ENCODE measurements at regions not wholly inside any gene's neighbourhood (a gene's known extent, or its start where the extent isn't known, plus 50 kb on each side); places are given as distances from the start of the nearest gene placed in this dataset.
"Not testable (repeated sequence)": the region's sequence is repeated elsewhere in the genome, so short reads cannot be mapped to it uniquely, and the experiment has no call there.

- H3K9me3 ChIP-seq = no peaks in the 10 kb centered on the region
- no peak for DNase-seq
- no peaks in the 10 kb centered on the region for H3K36me3 ChIP-seq
- intact Hi-C loops (cut with DNase I; ENCODE audit: low total_unique reads) = no loop called here
- TF ChIP-seq POLR2A (IDR thresholded peaks at IDR 0.05) = no peak
- TF ChIP-seq, protein P1, sequence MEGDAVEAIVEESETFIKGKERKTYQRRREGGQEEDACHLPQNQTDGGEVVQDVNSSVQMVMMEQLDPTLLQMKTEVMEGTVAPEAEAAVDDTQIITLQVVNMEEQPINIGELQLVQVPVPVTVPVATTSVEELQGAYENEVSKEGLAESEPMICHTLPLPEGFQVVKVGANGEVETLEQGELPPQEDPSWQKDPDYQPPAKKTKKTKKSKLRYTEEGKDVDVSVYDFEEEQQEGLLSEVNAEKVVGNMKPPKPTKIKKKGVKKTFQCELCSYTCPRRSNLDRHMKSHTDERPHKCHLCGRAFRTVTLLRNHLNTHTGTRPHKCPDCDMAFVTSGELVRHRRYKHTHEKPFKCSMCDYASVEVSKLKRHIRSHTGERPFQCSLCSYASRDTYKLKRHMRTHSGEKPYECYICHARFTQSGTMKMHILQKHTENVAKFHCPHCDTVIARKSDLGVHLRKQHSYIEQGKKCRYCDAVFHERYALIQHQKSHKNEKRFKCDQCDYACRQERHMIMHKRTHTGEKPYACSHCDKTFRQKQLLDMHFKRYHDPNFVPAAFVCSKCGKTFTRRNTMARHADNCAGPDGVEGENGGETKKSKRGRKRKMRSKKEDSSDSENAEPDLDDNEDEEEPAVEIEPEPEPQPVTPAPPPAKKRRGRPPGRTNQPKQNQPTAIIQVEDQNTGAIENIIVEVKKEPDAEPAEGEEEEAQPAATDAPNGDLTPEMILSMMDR (IDR thresholded peaks at IDR 0.05) = no peak
- H3K27me3 ChIP-seq = no peaks in the 10 kb centered on the region
- H3K4me1 ChIP-seq = no peaks in the 10 kb centered on the region
- no peak overlapping the region for H3K4me3 ChIP-seq
- no peak overlapping the region for H3K27ac ChIP-seq
Observed at GRCh38 chr2:49309461-49309860, 155.1 kb upstream of the FSHR start.

DNA sequence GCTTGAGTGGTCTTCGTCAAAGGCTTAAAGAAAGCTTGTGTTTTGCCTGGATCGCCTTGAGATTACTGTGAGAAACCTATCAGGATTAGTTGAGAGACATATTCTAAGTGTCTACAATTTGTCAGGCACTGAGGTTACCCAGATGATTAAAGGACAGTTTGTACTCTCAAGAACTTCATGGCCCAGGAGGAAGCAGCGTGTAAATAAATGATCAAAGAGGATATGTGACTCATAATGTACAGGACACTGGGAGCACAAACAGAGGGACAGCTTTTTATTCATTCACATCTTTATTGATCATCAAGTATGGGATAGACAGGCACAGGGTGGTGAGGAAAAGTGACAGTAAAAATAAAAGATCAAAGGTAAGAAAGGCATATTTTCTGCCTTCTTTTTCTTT, 152.6 kb upstream of the FSHR start:
- TF ChIP-seq POLR2A (IDR thresholded peaks at IDR 0.05) = no peak
- TF ChIP-seq, protein P1 (IDR thresholded peaks at IDR 0.05) = no peak
- Histone ChIP-seq H3K4me3 (no peak overlapping the region), H3K27ac (no peak overlapping the region), H3K27me3 (no peaks in the 10 kb centered on the region), H3K36me3 (no peaks in the 10 kb centered on the region), H3K9me3 (no peaks in the 10 kb centered on the region), H3K4me1 (no peaks in the 10 kb centered on the region)
- intact Hi-C loops (cut with DNase I; ENCODE audit: low total_unique reads) = no loop called here
- no peak for DNase-seq

- not testable (repeated sequence) for DNase-seq
Observed at GRCh38 chr2:49298693-49299092, 144.4 kb upstream of the FSHR start.

GRCh38 chr2:49298230-49298629, 143.9 kb upstream of the FSHR start:
- TF ChIP-seq, protein P1 (IDR thresholded peaks at IDR 0.05) = no peak
- TF ChIP-seq POLR2A (IDR thresholded peaks at IDR 0.05) = no peak
- Histone ChIP-seq H3K27ac (no peak overlapping the region), H3K9me3 (no peaks in the 10 kb centered on the region), H3K36me3 (no peaks in the 10 kb centered on the region), H3K27me3 (no peaks in the 10 kb centered on the region), H3K4me1 (no peaks in the 10 kb centered on the region), H3K4me3 (no peak overlapping the region)
- intact Hi-C loops (cut with DNase I; ENCODE audit: low total_unique reads) = no loop called here
- no peak for DNase-seq

More at GRCh38 chr2:49298693-49299092, 144.4 kb upstream of the FSHR start:
- H3K27ac ChIP-seq; H3K27me3 ChIP-seq; intact Hi-C loops (cut with DNase I; ENCODE audit: low total_unique reads); H3K36me3 ChIP-seq; H3K4me1 ChIP-seq; H3K4me3 ChIP-seq; H3K9me3 ChIP-seq: not testable (repeated sequence)

DNA sequence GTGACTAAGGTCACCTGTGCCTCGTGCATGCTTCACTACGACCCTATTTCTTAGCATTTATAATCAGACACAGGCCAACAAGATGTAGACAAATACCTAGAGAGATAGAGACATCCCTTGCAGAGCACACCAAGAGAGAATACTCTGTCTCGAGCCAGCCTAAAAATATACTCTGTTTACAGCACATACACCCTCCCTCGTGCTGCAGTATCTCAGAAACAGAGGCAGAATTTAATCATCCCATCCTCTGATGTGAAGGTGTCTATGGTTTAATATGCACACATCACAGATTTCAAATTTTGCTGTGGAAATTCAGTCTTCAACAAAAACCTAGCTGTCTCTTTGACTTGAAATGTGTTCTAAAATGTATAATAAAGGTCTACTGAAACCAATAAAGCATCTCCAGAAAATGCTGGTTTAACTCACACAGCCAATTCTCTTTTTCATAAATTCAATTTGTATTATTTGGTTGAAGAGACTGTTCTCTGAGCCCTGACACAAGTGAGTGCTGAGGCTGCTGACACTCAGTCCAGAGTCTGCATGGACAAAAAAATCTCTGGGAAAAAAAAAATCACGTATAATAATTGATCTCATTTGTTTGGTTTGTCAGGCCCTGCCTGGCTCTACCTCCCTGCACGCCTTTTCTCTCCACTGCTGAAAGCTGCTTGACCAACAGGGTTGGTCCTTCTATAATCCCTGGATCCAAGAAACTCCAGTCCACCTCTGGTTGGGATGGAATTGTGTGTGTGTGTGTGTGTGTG, 142.0 kb upstream of the FSHR start:
- H3K4me3 ChIP-seq = no peak overlapping the region
- no peaks in the 10 kb centered on the region for H3K36me3 ChIP-seq
- H3K9me3 ChIP-seq = no peaks in the 10 kb centered on the region
- no peak overlapping the region for H3K27ac ChIP-seq
- DNase-seq = no peak
- intact Hi-C loops (cut with DNase I; ENCODE audit: low total_unique reads) = no loop called here
- no peaks in the 10 kb centered on the region for H3K27me3 ChIP-seq
- H3K4me1 ChIP-seq = no peaks in the 10 kb centered on the region
- TF ChIP-seq POLR2A (IDR thresholded peaks at IDR 0.05) = no peak
- TF ChIP-seq, protein P1 (IDR thresholded peaks at IDR 0.05) = no peak

Measured in uterus (tissue), 3 donors.